PC-9 (cell line): ENCODE measurements at regions not wholly inside any gene's neighbourhood (a gene's known extent, or its start where the extent isn't known, plus 50 kb on each side); places are given as distances from the start of the nearest gene placed in this dataset.

Experiments used
- CTCF ChIP-seq: fragments of 200-600 bp; sonication (generic); conservative IDR thresholded peaks from 2 replicates; pipeline ENCODE4 v1.6.1; 2017; ENCODE audit warnings: mixed run types, antibody characterized with exemption, mild to moderate bottlenecking, moderate library complexity
- EZH2 ChIP-seq: fragments of 200-600 bp; sonication (generic); IDR thresholded peaks from 2 replicates; pipeline ENCODE4 v1.8.0; 2017; ENCODE audit warnings: antibody characterized with exemption, low read depth

GRCh38 chr11:116100016-116100415 is 595.8 kb upstream of the CADM1 start:
- no peak for TF ChIP-seq CTCF
- TF ChIP-seq EZH2, result no peak
